HepG2 (cell line): ENCODE measurements at regions not wholly inside any gene's neighbourhood (a gene's known extent, or its start where the extent isn't known, plus 50 kb on each side); places are given as distances from the start of the nearest gene placed in this dataset.

ENCODE experiments used
- BCL6 ChIP-seq: IDR thresholded peaks from 2 replicates; pipeline ENCODE4 v1.6.1; 2016; ENCODE audit warnings: missing genetic modification reagents, missing compliant biosample characterization
- ERF ChIP-seq: IDR thresholded peaks from 2 replicates; pipeline ENCODE4 v1.6.1; 2018; ENCODE audit warnings: missing biosample characterization, missing genetic modification reagents
- ETV6 ChIP-seq: sonication (generic); formaldehyde crosslinking; conservative IDR thresholded peaks from 2 replicates; pipeline ENCODE4 v1.4.0; 2020; ENCODE audit warnings: missing genetic modification reagents
- GRHL1 ChIP-seq: sonication (generic); formaldehyde crosslinking; conservative IDR thresholded peaks from 2 replicates; pipeline ENCODE4 v1.8.0; 2022; ENCODE audit warnings: missing genetic modification reagents
- HNF4G ChIP-seq, 2 experiments: sonication (generic) in 1 of 2; formaldehyde crosslinking in 1 of 2; IDR thresholded peaks; 2 replicates each; pipeline versions ENCODE4 v1.4.0 to v1.6.1; 2011 to 2020; ENCODE audit warnings: borderline replicate concordance in 2 of 2, low read depth in 2 of 2, mild to moderate bottlenecking in 2 of 2, low read length in 1 of 2, missing genetic modification reagents in 1 of 2, moderate library complexity in 1 of 2
- HNRNPL ChIP-seq: fragments of 200-400 bp; formaldehyde crosslinking; IDR thresholded peaks from 2 replicates; pipeline ENCODE4 v1.6.1; 2017; ENCODE audit warnings: mild to moderate bottlenecking, low read depth, low read length
- KDM5A ChIP-seq: fragments of 200-600 bp; sonication (generic); IDR thresholded peaks from 2 replicates; pipeline ENCODE4 v1.7.0; 2018; ENCODE audit warnings: antibody characterized with exemption, mild to moderate bottlenecking, low read length, borderline replicate concordance
- KLF6 ChIP-seq: IDR thresholded peaks from 2 replicates; pipeline ENCODE4 v1.8.0; 2016; ENCODE audit warnings: missing biosample characterization, missing genetic modification reagents
- LCORL ChIP-seq, 2 experiments: fragments of 450-650 bp in 1 of 2; sonication (generic) in 1 of 2; formaldehyde crosslinking in 1 of 2; IDR thresholded peaks; 2 replicates each; pipeline versions ENCODE4 v1.5.0 to v1.6.1; 2017 to 2020; ENCODE audit warnings: antibody characterized with exemption in 1 of 2, missing genetic modification reagents in 1 of 2
- PATZ1 ChIP-seq: sonication (generic); formaldehyde crosslinking; IDR thresholded peaks from 2 replicates; pipeline ENCODE4 v1.4.0; 2020; ENCODE audit warnings: missing genetic modification reagents
- PAXIP1 ChIP-seq: sonication (generic); formaldehyde crosslinking; conservative IDR thresholded peaks from 2 replicates; pipeline ENCODE4 v1.4.0; 2020; ENCODE audit warnings: mild to moderate bottlenecking, missing genetic modification reagents, moderate library complexity
- RFX5 ChIP-seq: IDR thresholded peaks from 2 replicates; pipeline ENCODE4 v1.6.1; 2011; ENCODE audit warnings: low read depth, low read length, improper control_type of control experiment
- RXRB ChIP-seq: IDR thresholded peaks from 2 replicates; pipeline ENCODE4 v1.6.1; 2016; ENCODE audit warnings: borderline replicate concordance, missing genetic modification reagents, missing compliant biosample characterization
- SP140L ChIP-seq: sonication (generic); formaldehyde crosslinking; IDR thresholded peaks from 2 replicates; pipeline ENCODE4 v1.4.0; 2020; ENCODE audit warnings: missing genetic modification reagents, borderline replicate concordance
- SP4 ChIP-seq: sonication (generic); formaldehyde crosslinking; IDR thresholded peaks from 2 replicates; pipeline ENCODE4 v1.8.1; 2023; ENCODE audit warnings: mild to moderate bottlenecking, missing genetic modification reagents
- STAG1 ChIP-seq: sonication (generic); formaldehyde crosslinking; IDR thresholded peaks from 2 replicates; pipeline ENCODE4 v1.4.0; 2020; ENCODE audit warnings: missing genetic modification reagents
- THAP11 ChIP-seq: IDR thresholded peaks from 2 replicates; pipeline ENCODE4 v1.6.1; 2016; ENCODE audit warnings: missing biosample characterization, missing genetic modification reagents
- ZBTB34 ChIP-seq: sonication (generic); formaldehyde crosslinking; IDR thresholded peaks from 2 replicates; pipeline ENCODE4 v1.8.0; 2022; ENCODE audit warnings: mild to moderate bottlenecking, missing genetic modification reagents
- ZSCAN22 ChIP-seq: sonication (generic); formaldehyde crosslinking; IDR thresholded peaks from 2 replicates; pipeline ENCODE4 v1.4.0; 2020; ENCODE audit warnings: mild to moderate bottlenecking, missing genetic modification reagents

GRCh38 chr12:90858252-90858651 is 96.7 kb downstream of the CCER1 start (continued):
- TF ChIP-seq SP4: no peak
- 0 out of 2 replicates have a peak, but pooled peaks have one; percentile 42 for TF ChIP-seq RXRB (CRISPR knock-in tag)
- TF ChIP-seq STAG1: no peak
- no peak for TF ChIP-seq ZSCAN22 (CRISPR knock-in tag)
- peak; percentile 26; the same call in 1 of the 2 replicates for TF ChIP-seq PATZ1 (CRISPR knock-in tag)
- TF ChIP-seq SP140L (CRISPR knock-in tag): no peak
- TF ChIP-seq THAP11: no peak
- TF ChIP-seq ZBTB34 (CRISPR knock-in tag): 0 out of 2 replicates have a peak, but pooled peaks have one; percentile 40
- TF ChIP-seq HNRNPL: no peak
- TF ChIP-seq KLF6: no peak
- no peak for TF ChIP-seq KDM5A
- TF ChIP-seq PAXIP1 (CRISPR knock-in tag): peak; percentile 81
- no peak for TF ChIP-seq ERF (CRISPR knock-in tag)
- TF ChIP-seq BCL6 (CRISPR knock-in tag): peak; percentile 17; the same call in 1 of the 2 replicates
- no peak for TF ChIP-seq ETV6
- TF ChIP-seq GRHL1 (CRISPR knock-in tag): no peak
- TF ChIP-seq RFX5: no peak
- TF ChIP-seq HNF4G (IDR thresholded peaks at IDR 0.05; ENCODE audit: borderline replicate concordance, low read depth, low read length): no peak
- no peak for TF ChIP-seq HNF4G (CRISPR knock-in tag; IDR thresholded peaks at IDR 0.05; ENCODE audit: borderline replicate concordance, low read depth)
- no peak for TF ChIP-seq LCORL (IDR thresholded peaks at IDR 0.05)
- peak; percentile 73 for TF ChIP-seq LCORL (CRISPR knock-in tag; IDR thresholded peaks at IDR 0.05)
